ENCODE measurements at regions not wholly inside any gene's neighbourhood (a gene's known extent, or its start where the extent isn't known, plus 50 kb on each side); places are given as distances from the start of the nearest gene placed in this dataset.

- TF ChIP-seq GATA2 (IDR thresholded peaks at IDR 0.05; ENCODE audit: low read depth, low read length) (no peak), GATA3 (IDR thresholded peaks at IDR 0.05; ENCODE audit: low read depth, low read length) (no peak)
Observed at GRCh38 chr2:238518821-238519186, 92.1 kb downstream of the ASB1 start.

All from SH-SY5Y (cell line).